HUDEP-2 (cell line): ENCODE measurements at regions not wholly inside any gene's neighbourhood (a gene's known extent, or its start where the extent isn't known, plus 50 kb on each side); places are given as distances from the start of the nearest gene placed in this dataset.
"Not testable (repeated sequence)": the region's sequence is repeated elsewhere in the genome, so short reads cannot be mapped to it uniquely, and the experiment has no call there.

Experiments
- DNase-seq, 76 experiments: peaks; one replicate each; lab custom pipeline; 2025; ENCODE audit not compliant: unreplicated experiment in 76 of 76; lab: John Stamatoyannopoulos, UW

GRCh38 chr12:63040526-63041220 is 105.7 kb upstream of the PPM1H start:
- no peak for DNase-seq

GRCh38 chr12:63038713-63039100 is 103.8 kb upstream of the PPM1H start:
- DNase-seq: no peak

GRCh38 chr12:63037746-63038712 is 103.1 kb upstream of the PPM1H start:
- DNase-seq: no peak

GRCh38 chr12:63036974-63037335 is 102.0 kb upstream of the PPM1H start:
- DNase-seq: no peak

GRCh38 chr12:63036216-63036973 is 101.4 kb upstream of the PPM1H start:
- no peak for DNase-seq

GRCh38 chr12:63034601-63035000 is 99.7 kb upstream of the PPM1H start:
- no peak for DNase-seq

- no peak for DNase-seq
Measured at GRCh38 chr12:63029676-63030075, 94.7 kb upstream of the PPM1H start.

- DNase-seq: no peak
Measured at GRCh38 chr12:63028951-63029350, 94.0 kb upstream of the PPM1H start.

GRCh38 chr12:63025116-63025515 is 90.2 kb upstream of the PPM1H start:
- no peak for DNase-seq

- no peak for DNase-seq
Measured at GRCh38 chr12:63023926-63024325, 89.0 kb upstream of the PPM1H start.

GRCh38 chr12:63021116-63021515 is 86.2 kb upstream of the PPM1H start:
- no peak for DNase-seq

GRCh38 chr12:63020269-63020668 is 85.3 kb upstream of the PPM1H start:
- no peak for DNase-seq

- DNase-seq: no peak
Measured at GRCh38 chr12:63018273-63018672, 83.3 kb upstream of the PPM1H start.

- no peak for DNase-seq
Measured at GRCh38 chr12:63013302-63013701, 78.4 kb upstream of the PPM1H start.

GRCh38 chr12:63010698-63011097 is 75.7 kb upstream of the PPM1H start:
- no peak for DNase-seq

- DNase-seq: no peak
Measured at GRCh38 chr12:63008372-63008771, 73.4 kb upstream of the PPM1H start.

- DNase-seq: no peak
Measured at GRCh38 chr12:63007726-63008125, 72.8 kb upstream of the PPM1H start.

- DNase-seq: no peak
Measured at GRCh38 chr12:63006536-63006935, 71.6 kb upstream of the PPM1H start.

GRCh38 chr12:63005382-63005781 is 70.4 kb upstream of the PPM1H start:
- DNase-seq: no peak

- DNase-seq: no peak
Measured at GRCh38 chr12:63003223-63003819, 68.4 kb upstream of the PPM1H start.

GRCh38 chr12:63002059-63002458 is 67.1 kb upstream of the PPM1H start:
- not testable (repeated sequence) for DNase-seq
